Activated T-cell treated with anti-CD3 and anti-CD28 coated beads for 48 hours (primary cell): ENCODE measurements at regions not wholly inside any gene's neighbourhood (a gene's known extent, or its start where the extent isn't known, plus 50 kb on each side); places are given as distances from the start of the nearest gene placed in this dataset.
"Not testable (repeated sequence)": the region's sequence is repeated elsewhere in the genome, so short reads cannot be mapped to it uniquely, and the experiment has no call there.

Experiments used
- DNase-seq: peaks from one replicate; pipeline ENCODE4 v3.0.0-alpha.2; 2020; ENCODE audit warnings: low read depth

- DNase-seq, result not testable (repeated sequence)
These were observed 136.9 kb upstream of the ST8SIA4 start for GRCh38 chr5:101040002-101040401.

- DNase-seq, result no peak
These were observed 133.7 kb upstream of the ST8SIA4 start for GRCh38 chr5:101036778-101037177.

- no peak for DNase-seq
These were observed 132.3 kb upstream of the ST8SIA4 start for GRCh38 chr5:101035425-101035824.

- DNase-seq, result no peak
These were observed 121.2 kb upstream of the ST8SIA4 start for GRCh38 chr5:101024299-101024698.

- DNase-seq, result no peak
These were observed 115.2 kb upstream of the ST8SIA4 start for GRCh38 chr5:101018299-101018698.

GRCh38 chr5:101012880-101013279, 109.8 kb upstream of the ST8SIA4 start:
- DNase-seq, result no peak

GRCh38 chr5:101009758-101010519, 106.9 kb upstream of the ST8SIA4 start:
- DNase-seq, result no peak

- DNase-seq, result no peak
These were observed 89.3 kb upstream of the ST8SIA4 start for GRCh38 chr5:100992354-100992753.

- not testable (repeated sequence) for DNase-seq
These were observed 80.5 kb upstream of the ST8SIA4 start for GRCh38 chr5:100983601-100984000.

GRCh38 chr5:100974082-100974481, 71.0 kb upstream of the ST8SIA4 start:
- DNase-seq, result no peak

GRCh38 chr5:100970646-100971255, 67.7 kb upstream of the ST8SIA4 start:
- no peak for DNase-seq

- no peak for DNase-seq
These were observed 62.2 kb upstream of the ST8SIA4 start for GRCh38 chr5:100965291-100965690.
